ENCODE measurements at regions not wholly inside any gene's neighbourhood (a gene's known extent, or its start where the extent isn't known, plus 50 kb on each side); places are given as distances from the start of the nearest gene placed in this dataset.

DNA sequence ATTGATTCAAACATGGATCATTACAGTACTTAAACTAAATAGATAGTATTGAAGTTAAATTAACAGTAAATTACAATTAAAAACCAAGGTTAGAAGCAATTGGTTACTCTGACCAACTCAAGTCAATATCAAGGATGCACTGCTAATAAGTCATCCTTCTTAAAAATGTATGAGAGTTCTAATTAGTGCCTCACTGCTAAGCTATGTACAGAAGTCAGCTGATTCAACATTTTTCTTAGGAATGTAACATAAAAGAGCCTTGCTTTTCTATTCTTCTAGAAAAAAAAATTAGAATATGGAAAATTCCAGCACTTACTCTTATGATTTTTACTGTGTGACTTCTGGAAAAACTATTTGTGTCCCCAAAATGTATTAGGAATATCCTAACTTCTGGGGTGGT is 75.7 kb upstream of the FBN2 start:
- Histone ChIP-seq H3K4me3 (replicated peaks in 1 of 3; ENCODE audit: insufficient read depth in 1 of 3, low read depth in 1 of 3, low read length in 3 of 3) (no peak overlapping the region), H2AFZ (ENCODE audit: low read depth, low read length) (no peak overlapping the region), H3K9me1 (replicated peaks; ENCODE audit: control insufficient read depth, extremely low read depth, insufficient read depth, low read length) (no peaks in the 10 kb centered on the region), H3K79me2 (ENCODE audit: control insufficient read depth, insufficient read depth, low read length) (no peaks in the 10 kb centered on the region), H3K9me3 (replicated peaks; ENCODE audit: control insufficient read depth, insufficient read depth, low read length) (no peaks in the 10 kb centered on the region), H4K20me1 (replicated peaks; ENCODE audit: control insufficient read depth, extremely low read depth, insufficient read depth, low read length) (no peaks in the 10 kb centered on the region), H3K4me2 (ENCODE audit: insufficient read depth, low read length) (no peak overlapping the region), H3K27me3 (ENCODE audit: control insufficient read depth in 2 of 2, insufficient read depth in 2 of 2, low read length in 2 of 2) (no peaks in the 10 kb centered on the region), H3K36me3 (ENCODE audit: control insufficient read depth in 2 of 2, extremely low read depth in 1 of 2, insufficient read depth in 2 of 2, low read length in 2 of 2) (no peaks in the 10 kb centered on the region), H3K27ac (ENCODE audit: insufficient read depth, low read depth, low read length) (no peak overlapping the region), H3K9ac (replicated peaks; ENCODE audit: extremely low read depth, insufficient read depth, low read length) (no peak overlapping the region), H3K4me1 (ENCODE audit: control insufficient read depth, extremely low read depth, insufficient read depth, low read length) (no peaks in the 10 kb centered on the region)
- intact Hi-C loops (cut with micrococcal nuclease) (no loop called here), dilution Hi-C loops (cut with MboI; ENCODE audit: extremely low pct_ligation_motif_present, low sequenced_read_pairs) (no loop called here)
- POLR2A ChIA-PET = no interaction called here
- CTCF ChIA-PET = no interaction called here
- DNase-seq (ENCODE audit: low read depth, low spot score) (no peak), FAIRE-seq (no peak)
- TF ChIP-seq, protein P1, sequence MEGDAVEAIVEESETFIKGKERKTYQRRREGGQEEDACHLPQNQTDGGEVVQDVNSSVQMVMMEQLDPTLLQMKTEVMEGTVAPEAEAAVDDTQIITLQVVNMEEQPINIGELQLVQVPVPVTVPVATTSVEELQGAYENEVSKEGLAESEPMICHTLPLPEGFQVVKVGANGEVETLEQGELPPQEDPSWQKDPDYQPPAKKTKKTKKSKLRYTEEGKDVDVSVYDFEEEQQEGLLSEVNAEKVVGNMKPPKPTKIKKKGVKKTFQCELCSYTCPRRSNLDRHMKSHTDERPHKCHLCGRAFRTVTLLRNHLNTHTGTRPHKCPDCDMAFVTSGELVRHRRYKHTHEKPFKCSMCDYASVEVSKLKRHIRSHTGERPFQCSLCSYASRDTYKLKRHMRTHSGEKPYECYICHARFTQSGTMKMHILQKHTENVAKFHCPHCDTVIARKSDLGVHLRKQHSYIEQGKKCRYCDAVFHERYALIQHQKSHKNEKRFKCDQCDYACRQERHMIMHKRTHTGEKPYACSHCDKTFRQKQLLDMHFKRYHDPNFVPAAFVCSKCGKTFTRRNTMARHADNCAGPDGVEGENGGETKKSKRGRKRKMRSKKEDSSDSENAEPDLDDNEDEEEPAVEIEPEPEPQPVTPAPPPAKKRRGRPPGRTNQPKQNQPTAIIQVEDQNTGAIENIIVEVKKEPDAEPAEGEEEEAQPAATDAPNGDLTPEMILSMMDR (IDR thresholded peaks at IDR 0.05; ENCODE audit: extremely low read depth in 1 of 2, insufficient read depth in 1 of 2, low read depth in 1 of 2, low read length in 2 of 2) = no peak
- TF ChIP-seq FOS (IDR thresholded peaks at IDR 0.05; ENCODE audit: borderline replicate concordance, insufficient read depth, low read length) (no peak), POLR2AphosphoS5 (IDR thresholded peaks at IDR 0.05; ENCODE audit: insufficient read depth, low read depth, low read length) (no peak), GATA2 (IDR thresholded peaks at IDR 0.05; ENCODE audit: insufficient read depth, insufficient read length, low read depth, low read length) (no peak), JUN (IDR thresholded peaks at IDR 0.05; ENCODE audit: borderline replicate concordance, insufficient read depth, insufficient read length, low read depth) (no peak), POLR2A (IDR thresholded peaks at IDR 0.05; ENCODE audit: low read depth, low read length) (no peak), MYC (IDR thresholded peaks at IDR 0.05; ENCODE audit: low read depth, low read length) (no peak), EZH2 (IDR thresholded peaks at IDR 0.05; ENCODE audit: borderline replicate concordance, low read depth, low read length, severe bottlenecking) (no peak)
- TF ChIP-seq, protein P2, sequence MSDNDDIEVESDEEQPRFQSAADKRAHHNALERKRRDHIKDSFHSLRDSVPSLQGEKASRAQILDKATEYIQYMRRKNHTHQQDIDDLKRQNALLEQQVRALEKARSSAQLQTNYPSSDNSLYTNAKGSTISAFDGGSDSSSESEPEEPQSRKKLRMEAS (IDR thresholded peaks at IDR 0.05; ENCODE audit: insufficient read depth, insufficient read length) = no peak
- BruUV-seq (replicated peaks) = no TSS peak

Data from endothelial cell of umbilical vein (primary cell).